ENCODE measurements at regions not wholly inside any gene's neighbourhood (a gene's known extent, or its start where the extent isn't known, plus 50 kb on each side); places are given as distances from the start of the nearest gene placed in this dataset.

DNA sequence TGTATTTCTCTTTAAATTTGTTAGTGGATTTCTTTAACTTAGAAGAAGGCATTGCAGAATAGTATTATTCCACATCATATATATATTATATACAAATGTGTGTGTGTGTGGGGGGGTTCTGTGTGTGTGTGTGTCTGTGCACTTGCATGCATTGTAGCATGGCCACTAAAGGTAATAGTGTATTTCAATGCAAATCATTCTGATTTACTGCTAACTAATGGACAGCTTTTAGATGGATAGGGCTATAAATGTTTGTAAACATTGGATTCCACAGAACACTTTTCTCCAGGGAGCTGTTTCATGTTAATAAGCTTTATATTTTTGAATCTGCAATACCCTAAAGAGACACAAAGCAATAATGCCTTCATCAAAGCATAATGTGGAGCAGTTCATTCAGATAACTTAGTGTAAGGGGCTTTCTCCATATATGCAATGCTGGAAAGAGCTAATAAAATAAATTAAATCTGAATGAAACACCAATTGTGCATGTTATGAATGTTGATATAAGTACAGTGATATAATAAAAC, 496.7 kb upstream of the CDH9 start:
- Histone ChIP-seq H3K9me2 (replicated peaks; ENCODE audit: control insufficient read depth, low read length) (no peaks in the 10 kb centered on the region), H4K20me1 (ENCODE audit: control insufficient read depth, insufficient read depth, low read depth, low read length) (no peaks in the 10 kb centered on the region), H3K4me1 (ENCODE audit: control insufficient read depth, low read length) (no peaks in the 10 kb centered on the region), H3K4me2 (ENCODE audit: low read length) (no peak overlapping the region), H3K79me2 (ENCODE audit: control insufficient read depth, low read length) (no peaks in the 10 kb centered on the region), H3K36me3 (ENCODE audit: control insufficient read depth, low read length) (no peaks in the 10 kb centered on the region), H3F3A (ENCODE audit: control insufficient read depth, insufficient read depth) (no peaks in the 10 kb centered on the region), H3K27ac (ENCODE audit: low read depth, low read length) (no peak overlapping the region), H3K27me3 (ENCODE audit: control insufficient read depth, low read length) (no peaks in the 10 kb centered on the region), H3K4me3 (ENCODE audit: low read length) (no peak overlapping the region), H3K9me3 (ENCODE audit: control insufficient read depth, insufficient read depth, low read length) (no peaks in the 10 kb centered on the region)
- TF ChIP-seq EZH2phosphoT487 (IDR thresholded peaks at IDR 0.05; ENCODE audit: borderline replicate concordance, low read length) = no peak
- TF ChIP-seq, protein P1, sequence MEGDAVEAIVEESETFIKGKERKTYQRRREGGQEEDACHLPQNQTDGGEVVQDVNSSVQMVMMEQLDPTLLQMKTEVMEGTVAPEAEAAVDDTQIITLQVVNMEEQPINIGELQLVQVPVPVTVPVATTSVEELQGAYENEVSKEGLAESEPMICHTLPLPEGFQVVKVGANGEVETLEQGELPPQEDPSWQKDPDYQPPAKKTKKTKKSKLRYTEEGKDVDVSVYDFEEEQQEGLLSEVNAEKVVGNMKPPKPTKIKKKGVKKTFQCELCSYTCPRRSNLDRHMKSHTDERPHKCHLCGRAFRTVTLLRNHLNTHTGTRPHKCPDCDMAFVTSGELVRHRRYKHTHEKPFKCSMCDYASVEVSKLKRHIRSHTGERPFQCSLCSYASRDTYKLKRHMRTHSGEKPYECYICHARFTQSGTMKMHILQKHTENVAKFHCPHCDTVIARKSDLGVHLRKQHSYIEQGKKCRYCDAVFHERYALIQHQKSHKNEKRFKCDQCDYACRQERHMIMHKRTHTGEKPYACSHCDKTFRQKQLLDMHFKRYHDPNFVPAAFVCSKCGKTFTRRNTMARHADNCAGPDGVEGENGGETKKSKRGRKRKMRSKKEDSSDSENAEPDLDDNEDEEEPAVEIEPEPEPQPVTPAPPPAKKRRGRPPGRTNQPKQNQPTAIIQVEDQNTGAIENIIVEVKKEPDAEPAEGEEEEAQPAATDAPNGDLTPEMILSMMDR (IDR thresholded peaks at IDR 0.05; ENCODE audit: low read depth, low read length, poor library complexity, severe bottlenecking) = no peak

DNA sequence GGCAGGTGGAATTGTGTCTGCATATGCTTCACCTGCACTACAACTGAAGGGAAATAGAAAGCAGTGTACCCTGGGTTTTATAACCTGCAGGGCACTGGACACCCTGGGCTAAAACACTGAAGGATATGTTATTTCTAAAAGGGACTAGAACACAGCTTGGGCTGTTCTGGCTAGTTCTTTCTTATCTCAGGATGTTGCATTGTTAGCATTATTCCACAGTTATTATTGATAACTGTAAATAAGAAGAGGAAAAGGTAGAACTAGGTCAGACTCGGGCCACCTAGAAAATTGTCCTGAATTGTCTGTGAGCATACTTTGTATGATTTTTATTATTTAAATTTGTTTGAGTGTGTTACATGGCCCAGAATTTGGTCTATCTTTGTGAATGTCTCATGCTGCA, 493.9 kb upstream of the CDH9 start:
- Histone ChIP-seq H3K4me3 (ENCODE audit: low read length) (no peak overlapping the region), H3K79me2 (ENCODE audit: control insufficient read depth, low read length) (no peaks in the 10 kb centered on the region), H4K20me1 (ENCODE audit: control insufficient read depth, insufficient read depth, low read depth, low read length) (no peaks in the 10 kb centered on the region), H3F3A (ENCODE audit: control insufficient read depth, insufficient read depth) (no peaks in the 10 kb centered on the region), H3K27me3 (ENCODE audit: control insufficient read depth, low read length) (no peaks in the 10 kb centered on the region), H3K27ac (ENCODE audit: low read depth, low read length) (no peak overlapping the region), H3K4me2 (ENCODE audit: low read length) (no peak overlapping the region), H3K36me3 (ENCODE audit: control insufficient read depth, low read length) (no peaks in the 10 kb centered on the region), H3K4me1 (ENCODE audit: control insufficient read depth, low read length) (no peaks in the 10 kb centered on the region), H3K9me3 (ENCODE audit: control insufficient read depth, insufficient read depth, low read length) (no peaks in the 10 kb centered on the region), H3K9me2 (replicated peaks; ENCODE audit: control insufficient read depth, low read length) (no peaks in the 10 kb centered on the region)
- no peak for TF ChIP-seq EZH2phosphoT487 (IDR thresholded peaks at IDR 0.05; ENCODE audit: borderline replicate concordance, low read length)
- TF ChIP-seq, protein P1 (IDR thresholded peaks at IDR 0.05; ENCODE audit: low read depth, low read length, poor library complexity, severe bottlenecking) = no peak

DNA sequence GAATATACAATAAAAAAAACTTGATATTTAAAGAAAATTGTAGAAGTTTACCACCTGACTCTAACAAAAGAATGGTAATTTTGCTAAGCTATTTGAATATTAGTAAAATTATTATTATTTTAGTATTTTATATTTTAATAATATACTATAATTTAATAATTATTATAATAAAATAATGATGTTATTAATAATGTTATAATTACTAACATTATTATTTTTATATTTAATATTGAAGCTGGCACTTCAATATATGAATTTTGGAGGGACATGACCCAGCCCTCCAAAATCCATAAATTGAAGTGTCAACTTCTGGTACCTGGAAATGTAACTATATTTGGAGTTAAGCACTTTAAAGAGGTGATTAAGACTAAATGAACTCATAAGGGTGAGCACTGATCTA, 486.1 kb upstream of the CDH9 start:
- no peaks in the 10 kb centered on the region for H3F3A ChIP-seq (ENCODE audit: control insufficient read depth, insufficient read depth)
- no peak overlapping the region for H3K4me3 ChIP-seq (ENCODE audit: low read length)
- H3K27ac ChIP-seq (ENCODE audit: low read depth, low read length) = no peak overlapping the region
- H3K27me3 ChIP-seq (ENCODE audit: control insufficient read depth, low read length) = no peaks in the 10 kb centered on the region
- H3K4me1 ChIP-seq (ENCODE audit: control insufficient read depth, low read length) = no peaks in the 10 kb centered on the region
- H3K9me3 ChIP-seq (ENCODE audit: control insufficient read depth, insufficient read depth, low read length) = no peaks in the 10 kb centered on the region; the same call in 1 of the 2 replicates
- no peak overlapping the region for H3K4me2 ChIP-seq (ENCODE audit: low read length)
- H3K36me3 ChIP-seq (ENCODE audit: control insufficient read depth, low read length) = no peaks in the 10 kb centered on the region
- no peak for TF ChIP-seq EZH2phosphoT487 (IDR thresholded peaks at IDR 0.05; ENCODE audit: borderline replicate concordance, low read length)
- TF ChIP-seq, protein P1 (IDR thresholded peaks at IDR 0.05; ENCODE audit: low read depth, low read length, poor library complexity, severe bottlenecking) = no peak
- H3K9me2 ChIP-seq (replicated peaks; ENCODE audit: control insufficient read depth, low read length) = no peaks in the 10 kb centered on the region
- H4K20me1 ChIP-seq (ENCODE audit: control insufficient read depth, insufficient read depth, low read depth, low read length) = no peaks in the 10 kb centered on the region
- no peaks in the 10 kb centered on the region for H3K79me2 ChIP-seq (ENCODE audit: control insufficient read depth, low read length)
